OCI-LY7 (cell line): ENCODE measurements at regions not wholly inside any gene's neighbourhood (a gene's known extent, or its start where the extent isn't known, plus 50 kb on each side); places are given as distances from the start of the nearest gene placed in this dataset.
A peak's percentile ranks its signal among the peaks of the same experiment; 100 is the strongest.

Source experiments
- BruUV-seq: library from RNA; stranded (reverse); fragments of 400-500 nt; replicated peaks from 2 replicates; lab custom pipeline; 2021; lab: Mats Ljungman, UMichigan
- CTCF ChIA-PET: fragments of 300-600 bp; sonication (Branson Sonifier 250); formaldehyde crosslinking; loops from one replicate; lab custom pipeline; 2022; ENCODE audit warnings: antibody characterized with exemption; ENCODE audit not compliant: unreplicated experiment; lab: Charles Lee
- POLR2A ChIA-PET: fragments of 300-600 bp; sonication (Branson Sonifier 250); formaldehyde crosslinking; loops from one replicate; lab custom pipeline; 2022; ENCODE audit warnings: antibody characterized with exemption; lab: Charles Lee
- DNase-seq: peaks from one replicate; pipeline ENCODE4 v3.0.0-alpha.2; 2015; ENCODE audit warnings: low spot score
- H2AFZ ChIP-seq: fragments of 200-600 bp; sonication (generic), shearing (Covaris generic); 2 replicates; pipeline ENCODE4 v1.6.1; 2014; ENCODE audit warnings: mild to moderate bottlenecking, antibody characterized with exemption, low read length, moderate library complexity
- H3K27ac ChIP-seq: fragments of 200-600 bp; sonication (generic); 2 replicates; pipeline ENCODE4 v1.5.1; 2014; ENCODE audit warnings: mixed run types, low read depth, mild to moderate bottlenecking, moderate library complexity, low read length, inconsistent platforms; ENCODE audit not compliant: poor library complexity, severe bottlenecking
- H3K36me3 ChIP-seq: fragments of 200-600 bp; sonication (generic); 2 replicates; pipeline ENCODE4 v1.6.1; 2014; ENCODE audit warnings: mild to moderate bottlenecking, antibody characterized with exemption, low read length, moderate library complexity, mixed read lengths; ENCODE audit not compliant: insufficient read depth
- H3K4me1 ChIP-seq: fragments of 200-600 bp; sonication (generic); 2 replicates; pipeline ENCODE4 v1.5.1; 2014; ENCODE audit warnings: mild to moderate bottlenecking, low read length; ENCODE audit not compliant: insufficient read depth, poor library complexity, severe bottlenecking
- H3K4me2 ChIP-seq: fragments of 200-600 bp; sonication (generic); 2 replicates; pipeline ENCODE4 v1.6.1; 2014; ENCODE audit warnings: mild to moderate bottlenecking, low read length
- H3K4me3 ChIP-seq: fragments of 200-600 bp; sonication (generic); 2 replicates; pipeline ENCODE4 v1.5.1; 2014; ENCODE audit warnings: mild to moderate bottlenecking, low read depth, low read length; ENCODE audit not compliant: poor library complexity, severe bottlenecking
- H3K79me2 ChIP-seq: fragments of 200-600 bp; sonication (generic); 2 replicates; pipeline ENCODE4 v1.6.1; 2016; ENCODE audit warnings: low read depth, mild to moderate bottlenecking, low read length, moderate library complexity, mixed read lengths; ENCODE audit not compliant: insufficient read depth
- H3K9me2 ChIP-seq: fragments of 200-600 bp; sonication (generic); 2 replicates; pipeline ENCODE4 v1.6.1; 2016; ENCODE audit warnings: mild to moderate bottlenecking, low read length, mixed read lengths; ENCODE audit not compliant: insufficient read depth
- H3K9me3 ChIP-seq: fragments of 200-600 bp; sonication (generic); 2 replicates; pipeline ENCODE4 v1.6.1; 2014; ENCODE audit warnings: mild to moderate bottlenecking, mixed run types, low read length, mixed read lengths
- H4K20me1 ChIP-seq: fragments of 200-600 bp; sonication (generic); 2 replicates; pipeline ENCODE4 v1.6.1; 2014; ENCODE audit warnings: mild to moderate bottlenecking, antibody characterized with exemption, low read length, moderate library complexity, mixed read lengths; ENCODE audit not compliant: insufficient read depth
- EZH2phosphoT487 ChIP-seq: fragments of 200-600 bp; sonication (generic); IDR thresholded peaks from 2 replicates; pipeline ENCODE4 v1.6.1; 2018; ENCODE audit warnings: low read depth, borderline replicate concordance, mild to moderate bottlenecking, mixed run types, antibody characterized with exemption, low read length, moderate library complexity, mixed read lengths
- intact Hi-C: fragments of 100-400 bp; cut with micrococcal nuclease; formaldehyde crosslinking; loops from one replicate; pipeline ENCODE4 v1.10.0; 2022; ENCODE audit not compliant: unreplicated experiment
- TF ChIP-seq, protein P1 (sequence below): fragments of 200-600 bp; sonication (generic); conservative IDR thresholded peaks from 2 replicates; pipeline ENCODE4 v1.5.1; 2014; ENCODE audit warnings: mild to moderate bottlenecking, antibody characterized with exemption, low read length, moderate library complexity, mixed read lengths

DNA sequence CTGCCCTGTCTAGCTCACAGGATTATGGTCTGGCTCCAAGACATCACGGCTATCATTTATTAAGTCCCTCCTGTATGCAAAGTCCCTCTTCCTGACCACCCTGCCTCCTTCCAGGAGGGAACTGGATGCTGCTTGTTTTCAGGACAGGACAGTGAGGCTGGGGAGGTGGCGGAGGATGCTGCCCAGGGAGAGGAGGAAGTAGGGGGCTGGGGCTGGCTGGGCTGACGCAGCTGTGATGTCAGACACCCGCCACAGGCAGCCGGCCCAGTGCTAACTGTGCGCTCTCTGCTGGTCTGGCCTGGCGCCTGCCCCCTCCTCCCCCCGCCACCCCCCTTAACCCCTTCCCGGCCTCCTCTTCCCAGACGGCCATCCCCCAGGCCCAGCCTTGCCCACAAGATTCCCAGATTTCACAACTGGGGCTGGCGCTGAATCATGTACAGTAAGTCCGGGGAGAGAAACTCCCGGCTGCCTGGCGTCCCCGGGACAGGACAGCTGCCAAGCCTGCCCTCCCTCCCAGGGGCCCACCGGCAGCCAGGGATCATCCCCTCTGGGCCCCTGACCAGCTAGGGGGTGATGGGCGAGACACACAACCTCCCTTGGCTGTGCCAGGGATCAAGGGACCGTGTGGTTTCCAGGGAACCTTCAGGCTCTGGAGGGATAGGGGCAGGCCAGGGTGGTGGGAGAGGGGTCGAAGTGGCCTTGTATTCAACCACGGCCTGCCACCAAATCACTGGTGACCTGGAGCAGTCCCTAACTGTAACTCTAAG is 118.1 kb downstream of the CEBPB start:
- TF ChIP-seq, protein P1, sequence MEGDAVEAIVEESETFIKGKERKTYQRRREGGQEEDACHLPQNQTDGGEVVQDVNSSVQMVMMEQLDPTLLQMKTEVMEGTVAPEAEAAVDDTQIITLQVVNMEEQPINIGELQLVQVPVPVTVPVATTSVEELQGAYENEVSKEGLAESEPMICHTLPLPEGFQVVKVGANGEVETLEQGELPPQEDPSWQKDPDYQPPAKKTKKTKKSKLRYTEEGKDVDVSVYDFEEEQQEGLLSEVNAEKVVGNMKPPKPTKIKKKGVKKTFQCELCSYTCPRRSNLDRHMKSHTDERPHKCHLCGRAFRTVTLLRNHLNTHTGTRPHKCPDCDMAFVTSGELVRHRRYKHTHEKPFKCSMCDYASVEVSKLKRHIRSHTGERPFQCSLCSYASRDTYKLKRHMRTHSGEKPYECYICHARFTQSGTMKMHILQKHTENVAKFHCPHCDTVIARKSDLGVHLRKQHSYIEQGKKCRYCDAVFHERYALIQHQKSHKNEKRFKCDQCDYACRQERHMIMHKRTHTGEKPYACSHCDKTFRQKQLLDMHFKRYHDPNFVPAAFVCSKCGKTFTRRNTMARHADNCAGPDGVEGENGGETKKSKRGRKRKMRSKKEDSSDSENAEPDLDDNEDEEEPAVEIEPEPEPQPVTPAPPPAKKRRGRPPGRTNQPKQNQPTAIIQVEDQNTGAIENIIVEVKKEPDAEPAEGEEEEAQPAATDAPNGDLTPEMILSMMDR, result no peak
- no peak for TF ChIP-seq EZH2phosphoT487
- BruUV-seq, result no TSS peak
- POLR2A ChIA-PET, result no interaction called here
- Histone ChIP-seq H3K36me3 (no peaks in the 10 kb centered on the region), H3K4me2 (peak overlapping the region; percentile 2; the same call in 1 of the 2 replicates), H3K9me3 (no peaks in the 10 kb centered on the region), H3K9me2 (no peaks in the 10 kb centered on the region), H3K79me2 (no peaks in the 10 kb centered on the region), H4K20me1 (no peaks in the 10 kb centered on the region), H3K4me1 (peaks cover 10% of the 10 kb centered on the region), H3K27ac (no peak overlapping the region), H3K4me3 (no peak overlapping the region), H2AFZ (peak overlapping the region; percentile 91)
- CTCF ChIA-PET, result no interaction called here
- intact Hi-C loops, result no loop called here
- peak; percentile 50 for DNase-seq

DNA sequence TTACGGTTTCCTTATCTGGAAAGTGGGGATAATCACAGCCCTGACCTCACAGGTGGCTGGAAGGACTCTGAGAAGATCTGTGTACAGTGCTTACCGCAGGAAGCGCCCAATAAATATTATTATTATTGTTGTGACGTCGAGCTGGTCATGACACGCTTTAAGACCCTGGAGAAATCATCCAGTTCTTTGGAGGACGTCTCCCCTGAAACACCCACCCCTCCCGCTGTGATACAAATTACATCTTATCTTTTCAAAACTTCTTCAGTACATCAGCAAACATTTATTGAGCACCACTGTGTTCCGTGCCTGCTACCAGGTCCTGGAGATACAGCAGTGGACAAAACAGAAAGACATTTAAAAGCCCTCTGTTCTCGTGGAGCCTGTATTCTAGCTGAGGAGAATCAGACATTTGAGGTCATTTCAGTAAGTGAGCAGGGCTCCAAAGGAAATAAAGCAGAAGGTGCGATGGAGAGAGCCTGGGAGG is 118.7 kb downstream of the CEBPB start:
- Histone ChIP-seq H3K27ac (no peak overlapping the region), H3K4me3 (no peak overlapping the region), H2AFZ (no peak overlapping the region), H3K9me3 (no peaks in the 10 kb centered on the region), H3K4me2 (no peak overlapping the region), H4K20me1 (no peaks in the 10 kb centered on the region), H3K79me2 (no peaks in the 10 kb centered on the region), H3K4me1 (peaks cover 10% of the 10 kb centered on the region), H3K9me2 (no peaks in the 10 kb centered on the region), H3K36me3 (no peaks in the 10 kb centered on the region)
- CTCF ChIA-PET, result no interaction called here
- intact Hi-C loops, result no loop called here
- POLR2A ChIA-PET, result interaction anchor here (1.1 kb wide), 1 partner anchor 201 kb away, joined by 3 read pairs; the partner anchor contains the start of gene PTPN1
- DNase-seq, result no peak
- no TSS peak for BruUV-seq
- TF ChIP-seq, protein P1, result no peak
- no peak for TF ChIP-seq EZH2phosphoT487
